SK-N-SH treated with all-trans-retinoic acid at 6 μM for 48 hours (cell line): ENCODE measurements at regions not wholly inside any gene's neighbourhood (a gene's known extent, or its start where the extent isn't known, plus 50 kb on each side); places are given as distances from the start of the nearest gene placed in this dataset.

Experiments used
- ATAC-seq: fragments of 200-7000 bp; cut with Tn5 transposase; 3 replicates; pipeline ENCODE4 v1.9.1; 2020; ENCODE audit warnings: mild to moderate bottlenecking, moderate library complexity
- ARNTL ChIP-seq: fragments of 450-650 bp; formaldehyde crosslinking; IDR thresholded peaks from 2 replicates; pipeline ENCODE4 v1.5.0; 2020; ENCODE audit warnings: low read depth, mild to moderate bottlenecking, moderate library complexity, borderline replicate concordance
- BACH2 ChIP-seq: fragments of 250-450 bp; sonication (Bioruptor Pico); IDR thresholded peaks from 2 replicates; pipeline ENCODE4 v1.9.0; 2021; ENCODE audit warnings: mild to moderate bottlenecking, borderline replicate concordance
- CSDC2 ChIP-seq: fragments of 250-450 bp; sonication (Bioruptor Pico); IDR thresholded peaks from 2 replicates; pipeline ENCODE4 v1.5.0; 2020; ENCODE audit warnings: mild to moderate bottlenecking, moderate library complexity
- ESRRG ChIP-seq: fragments of 250-450 bp; sonication (Bioruptor Pico); IDR thresholded peaks from 2 replicates; pipeline ENCODE4 v1.6.1; 2021; ENCODE audit warnings: mild to moderate bottlenecking
- GLIS3 ChIP-seq: fragments of 250-450 bp; sonication (Bioruptor Pico); IDR thresholded peaks from 2 replicates; pipeline ENCODE4 v1.5.0; 2020; ENCODE audit warnings: mild to moderate bottlenecking, moderate library complexity
- ISL1 ChIP-seq: fragments of 250-450 bp; sonication (Bioruptor Pico); IDR thresholded peaks from 2 replicates; pipeline ENCODE4 v2.1.2; 2022; ENCODE audit warnings: mild to moderate bottlenecking, moderate library complexity
- OSR1 ChIP-seq: fragments of 250-450 bp; sonication (Bioruptor Pico); IDR thresholded peaks from 2 replicates; pipeline ENCODE4 v1.8.0; 2022; ENCODE audit warnings: moderate library complexity, mild to moderate bottlenecking, inconsistent platforms
- PPARA ChIP-seq: fragments of 250-450 bp; sonication (Bioruptor Pico); IDR thresholded peaks from 2 replicates; pipeline ENCODE4 v1.5.0; 2020; ENCODE audit warnings: mild to moderate bottlenecking, borderline replicate concordance
- RARB ChIP-seq: fragments of 250-450 bp; sonication (Bioruptor Pico); IDR thresholded peaks from 2 replicates; pipeline ENCODE4 v1.8.0; 2021; ENCODE audit warnings: mild to moderate bottlenecking, moderate library complexity
- SNAI2 ChIP-seq: fragments of 250-450 bp; sonication (Bioruptor Pico); IDR thresholded peaks from 2 replicates; pipeline ENCODE4 v1.5.0; 2020; ENCODE audit warnings: mild to moderate bottlenecking, moderate library complexity
- TCF4 ChIP-seq: fragments of 250-450 bp; sonication (Bioruptor Pico); IDR thresholded peaks from 2 replicates; pipeline ENCODE4 v1.8.0; 2021; ENCODE audit warnings: mild to moderate bottlenecking, moderate library complexity, borderline replicate concordance
- TOX ChIP-seq: fragments of 250-450 bp; sonication (Bioruptor Pico); IDR thresholded peaks from 2 replicates; pipeline ENCODE4 v1.8.0; 2021; ENCODE audit warnings: mild to moderate bottlenecking, moderate library complexity, borderline replicate concordance
- ZC3H10 ChIP-seq: fragments of 250-450 bp; sonication (Bioruptor Pico); IDR thresholded peaks from 2 replicates; pipeline ENCODE4 v1.5.1; 2021; ENCODE audit warnings: mild to moderate bottlenecking, moderate library complexity
- ZFP3 ChIP-seq: fragments of 250-450 bp; sonication (Bioruptor Pico); IDR thresholded peaks from 2 replicates; pipeline ENCODE4 v1.5.0; 2020; ENCODE audit warnings: mild to moderate bottlenecking, moderate library complexity
- ZFP30 ChIP-seq: fragments of 450-650 bp; formaldehyde crosslinking; IDR thresholded peaks from 2 replicates; pipeline ENCODE4 v1.5.0; 2022; ENCODE audit warnings: mild to moderate bottlenecking, moderate library complexity
- ZNF565 ChIP-seq: fragments of 450-650 bp; formaldehyde crosslinking; conservative IDR thresholded peaks from 2 replicates; pipeline ENCODE4 v1.5.0; 2020; ENCODE audit warnings: low read depth, mild to moderate bottlenecking, moderate library complexity
- ZNF70 ChIP-seq: fragments of 450-650 bp; formaldehyde crosslinking; IDR thresholded peaks from 2 replicates; pipeline ENCODE4 v1.5.0; 2020; ENCODE audit warnings: mild to moderate bottlenecking, moderate library complexity
- ZNF8 ChIP-seq: fragments of 450-650 bp; formaldehyde crosslinking; IDR thresholded peaks from 2 replicates; pipeline ENCODE4 v1.5.0; 2020; ENCODE audit warnings: mild to moderate bottlenecking, moderate library complexity
- TF ChIP-seq, protein P1 (sequence below): fragments of 250-450 bp; sonication (Bioruptor Pico); IDR thresholded peaks from 2 replicates; pipeline ENCODE4 v1.5.1; 2020; ENCODE audit warnings: low read depth, mild to moderate bottlenecking, moderate library complexity
- TF ChIP-seq, protein P2 (sequence below): fragments of 250-450 bp; sonication (Bioruptor Pico); IDR thresholded peaks from 2 replicates; pipeline ENCODE4 v1.8.0; 2021; ENCODE audit warnings: low read depth, mild to moderate bottlenecking, moderate library complexity, borderline replicate concordance
- TF ChIP-seq, protein P3 (sequence below): fragments of 250-450 bp; sonication (Bioruptor Pico); IDR thresholded peaks from 2 replicates; pipeline ENCODE4 v1.5.0; 2020; ENCODE audit warnings: mild to moderate bottlenecking, moderate library complexity
- TF ChIP-seq, protein P4 (sequence below): fragments of 250-450 bp; sonication (Bioruptor Pico); IDR thresholded peaks from 2 replicates; pipeline ENCODE4 v1.5.1; 2021; ENCODE audit warnings: mild to moderate bottlenecking, moderate library complexity
- TF ChIP-seq, protein P5 (sequence below): fragments of 250-450 bp; sonication (Bioruptor Pico); IDR thresholded peaks from 2 replicates; pipeline ENCODE4 v1.8.0; 2020; ENCODE audit warnings: mild to moderate bottlenecking, moderate library complexity, borderline replicate concordance

DNA sequence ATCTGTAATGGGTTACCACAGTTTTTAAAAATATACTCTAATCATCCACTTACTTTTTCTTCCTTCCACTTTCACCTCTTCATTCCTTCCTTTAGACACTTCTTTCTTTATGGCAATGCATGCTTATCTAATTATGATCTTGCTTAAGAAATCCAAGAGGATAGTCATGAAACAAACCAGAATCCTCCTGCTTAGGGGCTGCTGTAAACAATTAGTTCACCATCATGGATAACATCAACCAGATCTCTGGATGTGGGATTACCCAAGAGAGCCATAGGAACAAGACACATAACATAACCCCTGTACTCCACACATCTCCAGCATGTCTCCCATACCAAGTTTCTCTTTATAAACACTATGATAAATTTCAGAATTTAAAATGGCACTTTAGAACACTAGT is 713.4 kb upstream of the PTPRD start:
- TF ChIP-seq ZFP30 (no peak), ZNF70 (CRISPR knock-in tag) (no peak), TOX (CRISPR knock-in tag) (no peak), ZNF565 (CRISPR knock-in tag) (no peak), CSDC2 (CRISPR knock-in tag) (no peak), RARB (CRISPR knock-in tag) (no peak), BACH2 (no peak), ZFP3 (CRISPR knock-in tag) (no peak), ESRRG (CRISPR knock-in tag) (no peak), ZNF8 (CRISPR knock-in tag) (no peak), ARNTL (CRISPR knock-in tag) (no peak), ISL1 (CRISPR knock-in tag) (no peak), ZC3H10 (CRISPR knock-in tag) (no peak), SNAI2 (CRISPR knock-in tag) (no peak), OSR1 (CRISPR knock-in tag) (no peak), TCF4 (no peak), PPARA (no peak)
- TF ChIP-seq, protein P1, sequence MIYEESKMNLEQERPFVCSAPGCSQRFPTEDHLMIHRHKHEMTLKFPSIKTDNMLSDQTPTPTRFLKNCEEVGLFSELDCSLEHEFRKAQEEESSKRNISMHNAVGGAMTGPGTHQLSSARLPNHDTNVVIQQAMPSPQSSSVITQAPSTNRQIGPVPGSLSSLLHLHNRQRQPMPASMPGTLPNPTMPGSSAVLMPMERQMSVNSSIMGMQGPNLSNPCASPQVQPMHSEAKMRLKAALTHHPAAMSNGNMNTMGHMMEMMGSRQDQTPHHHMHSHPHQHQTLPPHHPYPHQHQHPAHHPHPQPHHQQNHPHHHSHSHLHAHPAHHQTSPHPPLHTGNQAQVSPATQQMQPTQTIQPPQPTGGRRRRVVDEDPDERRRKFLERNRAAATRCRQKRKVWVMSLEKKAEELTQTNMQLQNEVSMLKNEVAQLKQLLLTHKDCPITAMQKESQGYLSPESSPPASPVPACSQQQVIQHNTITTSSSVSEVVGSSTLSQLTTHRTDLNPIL (CRISPR knock-in tag): no peak
- TF ChIP-seq, protein P2, sequence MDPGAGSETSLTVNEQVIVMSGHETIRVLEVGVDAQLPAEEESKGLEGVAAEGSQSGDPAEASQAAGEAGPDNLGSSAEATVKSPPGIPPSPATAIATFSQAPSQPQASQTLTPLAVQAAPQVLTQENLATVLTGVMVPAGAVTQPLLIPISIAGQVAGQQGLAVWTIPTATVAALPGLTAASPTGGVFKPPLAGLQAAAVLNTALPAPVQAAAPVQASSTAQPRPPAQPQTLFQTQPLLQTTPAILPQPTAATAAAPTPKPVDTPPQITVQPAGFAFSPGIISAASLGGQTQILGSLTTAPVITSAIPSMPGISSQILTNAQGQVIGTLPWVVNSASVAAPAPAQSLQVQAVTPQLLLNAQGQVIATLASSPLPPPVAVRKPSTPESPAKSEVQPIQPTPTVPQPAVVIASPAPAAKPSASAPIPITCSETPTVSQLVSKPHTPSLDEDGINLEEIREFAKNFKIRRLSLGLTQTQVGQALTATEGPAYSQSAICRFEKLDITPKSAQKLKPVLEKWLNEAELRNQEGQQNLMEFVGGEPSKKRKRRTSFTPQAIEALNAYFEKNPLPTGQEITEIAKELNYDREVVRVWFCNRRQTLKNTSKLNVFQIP (CRISPR knock-in tag): no peak
- TF ChIP-seq, protein P3, sequence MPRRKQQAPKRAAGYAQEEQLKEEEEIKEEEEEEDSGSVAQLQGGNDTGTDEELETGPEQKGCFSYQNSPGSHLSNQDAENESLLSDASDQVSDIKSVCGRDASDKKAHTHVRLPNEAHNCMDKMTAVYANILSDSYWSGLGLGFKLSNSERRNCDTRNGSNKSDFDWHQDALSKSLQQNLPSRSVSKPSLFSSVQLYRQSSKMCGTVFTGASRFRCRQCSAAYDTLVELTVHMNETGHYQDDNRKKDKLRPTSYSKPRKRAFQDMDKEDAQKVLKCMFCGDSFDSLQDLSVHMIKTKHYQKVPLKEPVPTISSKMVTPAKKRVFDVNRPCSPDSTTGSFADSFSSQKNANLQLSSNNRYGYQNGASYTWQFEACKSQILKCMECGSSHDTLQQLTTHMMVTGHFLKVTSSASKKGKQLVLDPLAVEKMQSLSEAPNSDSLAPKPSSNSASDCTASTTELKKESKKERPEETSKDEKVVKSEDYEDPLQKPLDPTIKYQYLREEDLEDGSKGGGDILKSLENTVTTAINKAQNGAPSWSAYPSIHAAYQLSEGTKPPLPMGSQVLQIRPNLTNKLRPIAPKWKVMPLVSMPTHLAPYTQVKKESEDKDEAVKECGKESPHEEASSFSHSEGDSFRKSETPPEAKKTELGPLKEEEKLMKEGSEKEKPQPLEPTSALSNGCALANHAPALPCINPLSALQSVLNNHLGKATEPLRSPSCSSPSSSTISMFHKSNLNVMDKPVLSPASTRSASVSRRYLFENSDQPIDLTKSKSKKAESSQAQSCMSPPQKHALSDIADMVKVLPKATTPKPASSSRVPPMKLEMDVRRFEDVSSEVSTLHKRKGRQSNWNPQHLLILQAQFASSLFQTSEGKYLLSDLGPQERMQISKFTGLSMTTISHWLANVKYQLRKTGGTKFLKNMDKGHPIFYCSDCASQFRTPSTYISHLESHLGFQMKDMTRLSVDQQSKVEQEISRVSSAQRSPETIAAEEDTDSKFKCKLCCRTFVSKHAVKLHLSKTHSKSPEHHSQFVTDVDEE (CRISPR knock-in tag): no peak
- TF ChIP-seq, all 23 proteins: peak for 0
- ATAC-seq: no peak

DNA sequence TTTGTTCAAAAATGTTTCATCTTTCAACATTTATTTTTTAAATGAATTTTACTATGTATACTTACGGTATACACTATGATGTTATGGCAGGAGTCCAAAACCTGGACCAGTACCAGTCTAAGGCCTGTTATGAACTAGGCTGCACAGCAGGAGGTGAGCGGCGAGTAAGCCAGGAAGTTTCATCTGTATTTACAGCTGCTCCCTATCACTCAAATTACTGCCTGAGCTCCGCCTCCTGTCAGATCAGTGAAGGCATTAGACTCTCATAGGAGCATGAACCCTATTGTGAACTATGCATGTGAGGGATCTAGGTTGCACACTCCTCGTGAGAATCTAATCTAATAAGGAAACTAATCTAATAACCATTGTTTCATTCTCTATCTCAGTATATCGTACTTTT is 715.5 kb upstream of the PTPRD start:
- TF ChIP-seq TOX (CRISPR knock-in tag): no peak
- no peak for TF ChIP-seq ZC3H10 (CRISPR knock-in tag)
- no peak for TF ChIP-seq OSR1 (CRISPR knock-in tag)
- TF ChIP-seq CSDC2 (CRISPR knock-in tag): no peak
- TF ChIP-seq ZNF70 (CRISPR knock-in tag): no peak
- no peak for TF ChIP-seq ESRRG (CRISPR knock-in tag)
- TF ChIP-seq ZNF8 (CRISPR knock-in tag): no peak
- no peak for TF ChIP-seq ARNTL (CRISPR knock-in tag)
- TF ChIP-seq TCF4: no peak
- TF ChIP-seq BACH2: no peak
- no peak for TF ChIP-seq ZNF565 (CRISPR knock-in tag)
- TF ChIP-seq ZFP3 (CRISPR knock-in tag): no peak
- TF ChIP-seq, protein P4, sequence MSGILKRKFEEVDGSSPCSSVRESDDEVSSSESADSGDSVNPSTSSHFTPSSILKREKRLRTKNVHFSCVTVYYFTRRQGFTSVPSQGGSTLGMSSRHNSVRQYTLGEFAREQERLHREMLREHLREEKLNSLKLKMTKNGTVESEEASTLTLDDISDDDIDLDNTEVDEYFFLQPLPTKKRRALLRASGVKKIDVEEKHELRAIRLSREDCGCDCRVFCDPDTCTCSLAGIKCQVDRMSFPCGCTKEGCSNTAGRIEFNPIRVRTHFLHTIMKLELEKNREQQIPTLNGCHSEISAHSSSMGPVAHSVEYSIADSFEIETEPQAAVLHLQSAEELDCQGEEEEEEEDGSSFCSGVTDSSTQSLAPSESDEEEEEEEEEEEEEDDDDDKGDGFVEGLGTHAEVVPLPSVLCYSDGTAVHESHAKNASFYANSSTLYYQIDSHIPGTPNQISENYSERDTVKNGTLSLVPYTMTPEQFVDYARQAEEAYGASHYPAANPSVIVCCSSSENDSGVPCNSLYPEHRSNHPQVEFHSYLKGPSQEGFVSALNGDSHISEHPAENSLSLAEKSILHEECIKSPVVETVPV (CRISPR knock-in tag): no peak
- TF ChIP-seq, protein P2 (CRISPR knock-in tag): no peak
- no peak for TF ChIP-seq RARB (CRISPR knock-in tag)
- TF ChIP-seq, protein P1 (CRISPR knock-in tag): no peak
- TF ChIP-seq PPARA: no peak
- TF ChIP-seq GLIS3 (CRISPR knock-in tag): no peak
- TF ChIP-seq ISL1 (CRISPR knock-in tag): no peak
- TF ChIP-seq, protein P5, sequence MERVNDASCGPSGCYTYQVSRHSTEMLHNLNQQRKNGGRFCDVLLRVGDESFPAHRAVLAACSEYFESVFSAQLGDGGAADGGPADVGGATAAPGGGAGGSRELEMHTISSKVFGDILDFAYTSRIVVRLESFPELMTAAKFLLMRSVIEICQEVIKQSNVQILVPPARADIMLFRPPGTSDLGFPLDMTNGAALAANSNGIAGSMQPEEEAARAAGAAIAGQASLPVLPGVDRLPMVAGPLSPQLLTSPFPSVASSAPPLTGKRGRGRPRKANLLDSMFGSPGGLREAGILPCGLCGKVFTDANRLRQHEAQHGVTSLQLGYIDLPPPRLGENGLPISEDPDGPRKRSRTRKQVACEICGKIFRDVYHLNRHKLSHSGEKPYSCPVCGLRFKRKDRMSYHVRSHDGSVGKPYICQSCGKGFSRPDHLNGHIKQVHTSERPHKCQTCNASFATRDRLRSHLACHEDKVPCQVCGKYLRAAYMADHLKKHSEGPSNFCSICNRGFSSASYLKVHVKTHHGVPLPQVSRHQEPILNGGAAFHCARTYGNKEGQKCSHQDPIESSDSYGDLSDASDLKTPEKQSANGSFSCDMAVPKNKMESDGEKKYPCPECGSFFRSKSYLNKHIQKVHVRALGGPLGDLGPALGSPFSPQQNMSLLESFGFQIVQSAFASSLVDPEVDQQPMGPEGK (CRISPR knock-in tag): no peak
- TF ChIP-seq, all 23 proteins: peak for 0
- ATAC-seq: no peak
